SW 1271 (cell line): ENCODE measurements at regions not wholly inside any gene's neighbourhood (a gene's known extent, or its start where the extent isn't known, plus 50 kb on each side); places are given as distances from the start of the nearest gene placed in this dataset.
A peak's percentile ranks its signal among the peaks of the same experiment; 100 is the strongest.

Experiments
- DNase-seq, 2 experiments: peaks; one replicate each; lab custom pipeline; 2025; lab: John Stamatoyannopoulos, UW

GRCh38 chr5:133686566-133686965 is 74.2 kb upstream of the FSTL4 start:
- DNase-seq, result no peak

- DNase-seq, result no peak
These were observed 73.2 kb upstream of the FSTL4 start for GRCh38 chr5:133685402-133686018.

- no peak for DNase-seq
These were observed 71.6 kb upstream of the FSTL4 start for GRCh38 chr5:133683646-133684596.

- DNase-seq, result no peak
These were observed 70.1 kb upstream of the FSTL4 start for GRCh38 chr5:133682451-133682850.

- DNase-seq, result no peak
These were observed 69.6 kb upstream of the FSTL4 start for GRCh38 chr5:133681896-133682295.

GRCh38 chr5:133680830-133681565 is 68.7 kb upstream of the FSTL4 start:
- no peak for DNase-seq

- DNase-seq, result no peak
These were observed 67.2 kb upstream of the FSTL4 start for GRCh38 chr5:133679534-133679933.

GRCh38 chr5:133675376-133676154 is 63.2 kb upstream of the FSTL4 start:
- DNase-seq, result no peak

- DNase-seq, result no peak
These were observed 58.0 kb upstream of the FSTL4 start for GRCh38 chr5:133670336-133670735.

- DNase-seq, result no peak
These were observed 57.1 kb upstream of the FSTL4 start for GRCh38 chr5:133669472-133669871.

- DNase-seq, result no peak
These were observed 56.1 kb upstream of the FSTL4 start for GRCh38 chr5:133668458-133668857.

- DNase-seq, result no peak
These were observed 54.9 kb upstream of the FSTL4 start for GRCh38 chr5:133667217-133667616.

GRCh38 chr5:133665571-133665970 is 53.2 kb upstream of the FSTL4 start:
- no peak for DNase-seq

- peak in 1 of 2 experiments; percentile 14 for DNase-seq
These were observed 52.1 kb upstream of the FSTL4 start for GRCh38 chr5:133664422-133664821.

GRCh38 chr5:133663397-133664054 is 51.2 kb upstream of the FSTL4 start:
- no peak for DNase-seq

- DNase-seq, result no peak
These were observed 50.2 kb upstream of the FSTL4 start for GRCh38 chr5:133662578-133662977.
